Uterus (tissue), 3 donors: ENCODE measurements at regions not wholly inside any gene's neighbourhood (a gene's known extent, or its start where the extent isn't known, plus 50 kb on each side); places are given as distances from the start of the nearest gene placed in this dataset.
"Not testable (repeated sequence)": the region's sequence is repeated elsewhere in the genome, so short reads cannot be mapped to it uniquely, and the experiment has no call there.

Experiments
- DNase-seq, 2 donors: peaks; one replicate each; pipeline ENCODE4 v3.0.0-alpha.2; 2019 to 2020
- H3K27ac ChIP-seq, 2 donors: fragments of 200-600 bp; sonication (generic); 1 replicate in 1 of 2; 2 replicates in 1 of 2; pipeline ENCODE4 v1.5.1; 2016 to 2018
- H3K27me3 ChIP-seq, 2 donors: fragments of 200-600 bp; sonication (generic); one replicate each; pipeline ENCODE4 v1.5.1; 2018 to 2019; ENCODE audit warnings: control low read depth in 1 of 2
- H3K36me3 ChIP-seq, 2 donors: fragments of 200-600 bp; sonication (generic); one replicate each; pipeline ENCODE4 v1.5.1; 2019; ENCODE audit warnings: control low read depth in 1 of 2
- H3K4me1 ChIP-seq, 2 donors: fragments of 200-600 bp; sonication (generic); one replicate each; pipeline ENCODE4 v1.5.1; 2018 to 2019; ENCODE audit warnings: control low read depth in 1 of 2
- H3K4me3 ChIP-seq, 2 donors: fragments of 200-600 bp; sonication (generic); 1 replicate in 1 of 2; 2 replicates in 1 of 2; pipeline ENCODE4 v1.5.1; 2018 to 2019; ENCODE audit warnings: mild to moderate bottlenecking in 1 of 2
- H3K9me3 ChIP-seq, 2 donors: fragments of 200-600 bp; sonication (generic); one replicate each; pipeline ENCODE4 v1.5.1; 2019; ENCODE audit warnings: control low read depth in 1 of 2
- CTCF ChIP-seq, 4 experiments: fragments of 200-600 bp in 2 of 4; fragments of 450-650 bp in 2 of 4; sonication (generic) in 2 of 4; IDR thresholded peaks; one replicate each; pipeline ENCODE4 v1.5.1; 2016 to 2019; ENCODE audit warnings: antibody characterized with exemption in 4 of 4, mild to moderate bottlenecking in 2 of 4, moderate library complexity in 1 of 4
- POLR2A ChIP-seq, 2 donors: fragments of 450-650 bp; IDR thresholded peaks; one replicate each; pipeline ENCODE4 v1.6.1; 2016; ENCODE audit warnings: antibody characterized with exemption in 2 of 2, mild to moderate bottlenecking in 1 of 2, moderate library complexity in 1 of 2
- intact Hi-C: fragments of 100-400 bp; cut with DNase I; formaldehyde crosslinking; loops from one replicate; pipeline ENCODE4 v1.15.1; 2023; ENCODE audit warnings: low total_unique reads
- donor health status: DM: yes; HTN: yes; CAD: no.

DNA sequence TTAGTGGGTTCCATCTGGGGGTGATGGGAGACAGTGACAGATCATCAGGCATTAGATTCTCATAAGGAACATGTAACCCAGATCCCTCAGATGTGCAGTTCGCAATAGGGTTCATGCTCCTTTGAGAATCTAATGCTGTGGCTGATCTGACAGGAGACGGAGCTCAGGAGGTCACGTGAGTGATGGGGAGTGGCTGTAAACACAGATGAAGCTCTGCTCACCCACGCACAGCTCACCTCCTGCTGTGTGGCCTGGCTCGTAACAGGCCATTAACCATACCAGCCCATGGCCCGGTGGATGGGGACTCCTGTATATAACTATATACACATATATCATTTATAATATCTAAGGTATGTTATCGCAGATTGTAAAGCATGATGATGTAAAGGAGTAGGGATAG, 214.2 kb downstream of the MAF start:
- intact Hi-C loops = no loop called here
- Histone ChIP-seq H3K36me3 (no peaks in the 10 kb centered on the region), H3K9me3 (no peaks in the 10 kb centered on the region), H3K4me1 (no peaks in the 10 kb centered on the region), H3K27me3 (no peaks in the 10 kb centered on the region), H3K4me3 (no peak overlapping the region), H3K27ac (no peak overlapping the region)
- no peak for DNase-seq
- TF ChIP-seq CTCF (IDR thresholded peaks at IDR 0.05) (no peak), POLR2A (IDR thresholded peaks at IDR 0.05) (no peak)

DNA sequence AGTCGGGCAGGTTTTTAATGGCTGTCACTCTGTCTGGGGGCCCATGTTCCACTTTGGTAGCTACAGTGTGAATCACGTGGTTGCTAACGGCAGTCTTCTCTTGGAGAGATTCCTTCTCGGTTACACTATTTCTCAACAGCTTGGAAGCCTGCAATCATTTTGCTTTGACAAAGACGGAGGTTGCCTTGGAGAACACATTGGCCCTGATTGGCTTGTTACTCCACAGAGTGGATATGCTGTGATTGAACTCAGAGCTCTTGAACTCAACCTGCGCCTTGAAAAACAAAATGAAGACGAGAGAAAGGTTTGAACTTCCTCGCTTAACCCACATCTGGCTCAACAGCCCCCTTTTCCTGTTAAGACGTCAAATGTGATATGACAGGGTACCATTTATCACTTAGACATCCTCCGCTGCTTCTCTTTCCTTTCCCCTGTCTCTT, 218.9 kb downstream of the MAF start:
- H3K9me3 ChIP-seq = no peaks in the 10 kb centered on the region
- DNase-seq = no peak
- H3K4me3 ChIP-seq = no peak overlapping the region
- no peaks in the 10 kb centered on the region for H3K4me1 ChIP-seq
- intact Hi-C loops = no loop called here
- H3K27me3 ChIP-seq = no peaks in the 10 kb centered on the region
- TF ChIP-seq CTCF (IDR thresholded peaks at IDR 0.05) (no peak), POLR2A (IDR thresholded peaks at IDR 0.05) (no peak)
- H3K27ac ChIP-seq = no peak overlapping the region
- H3K36me3 ChIP-seq = no peaks in the 10 kb centered on the region

GRCh38 chr16:79380995-79381602, 219.4 kb downstream of the MAF start:
- H3K9me3 ChIP-seq = no peaks in the 10 kb centered on the region
- H3K27me3 ChIP-seq = no peaks in the 10 kb centered on the region
- H3K4me3 ChIP-seq = no peak overlapping the region
- no peaks in the 10 kb centered on the region for H3K36me3 ChIP-seq
- no peak for DNase-seq
- TF ChIP-seq CTCF (IDR thresholded peaks at IDR 0.05) (no peak), POLR2A (IDR thresholded peaks at IDR 0.05) (no peak)
- H3K4me1 ChIP-seq = no peaks in the 10 kb centered on the region
- no peak overlapping the region for H3K27ac ChIP-seq
- intact Hi-C loops = no loop called here

DNA sequence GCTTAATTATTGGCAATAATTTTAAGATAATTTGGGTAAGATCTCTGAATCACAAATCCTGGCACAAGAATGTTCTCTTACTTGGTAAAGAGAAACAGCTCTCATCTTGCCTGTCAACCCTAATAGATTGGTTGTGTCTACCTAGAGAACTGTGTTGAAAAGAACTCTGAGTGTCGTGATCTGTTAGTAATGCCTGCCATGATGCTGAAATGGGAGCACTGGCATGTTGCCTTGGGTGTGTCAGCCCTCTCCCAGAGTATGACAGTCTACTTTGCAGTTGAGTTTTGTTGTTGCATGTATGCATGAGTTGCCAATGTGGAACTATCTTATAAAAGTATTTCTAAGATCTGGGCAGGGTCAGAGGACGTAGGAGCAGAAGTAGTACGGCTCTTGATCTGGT, 221.4 kb downstream of the MAF start:
- Histone ChIP-seq H3K4me1 (no peaks in the 10 kb centered on the region), H3K4me3 (no peak overlapping the region), H3K27me3 (no peaks in the 10 kb centered on the region), H3K36me3 (no peaks in the 10 kb centered on the region), H3K9me3 (no peaks in the 10 kb centered on the region), H3K27ac (no peak overlapping the region)
- TF ChIP-seq CTCF (IDR thresholded peaks at IDR 0.05) (no peak), POLR2A (IDR thresholded peaks at IDR 0.05) (no peak)
- DNase-seq = no peak
- intact Hi-C loops = no loop called here

- H3K27ac ChIP-seq, H3K36me3 ChIP-seq, intact Hi-C loops, H3K9me3 ChIP-seq, DNase-seq, H3K4me1 ChIP-seq, H3K4me3 ChIP-seq, H3K27me3 ChIP-seq: not testable (repeated sequence)
These were observed 223.5 kb downstream of the MAF start for GRCh38 chr16:79377082-79377481.

GRCh38 chr16:79375351-79375750, 225.2 kb downstream of the MAF start:
- Histone ChIP-seq H3K4me3 (no peak overlapping the region), H3K36me3 (no peaks in the 10 kb centered on the region), H3K9me3 (no peaks in the 10 kb centered on the region), H3K27me3 (no peaks in the 10 kb centered on the region), H3K27ac (no peak overlapping the region), H3K4me1 (no peaks in the 10 kb centered on the region)
- intact Hi-C loops = no loop called here
- no peak for DNase-seq
- TF ChIP-seq POLR2A (IDR thresholded peaks at IDR 0.05) (no peak), CTCF (IDR thresholded peaks at IDR 0.05) (no peak)
